Endothelial cell of umbilical vein (primary cell): ENCODE measurements at regions not wholly inside any gene's neighbourhood (a gene's known extent, or its start where the extent isn't known, plus 50 kb on each side); places are given as distances from the start of the nearest gene placed in this dataset.

Source experiments
- BruUV-seq: library from RNA; stranded (reverse); fragments of 400-500 nt; replicated peaks from 2 replicates; lab custom pipeline; 2021; lab: Mats Ljungman, UMichigan
- CTCF ChIA-PET: fragments of 300-600, 350-600 bp; sonication (Branson Sonifier 250); formaldehyde crosslinking; loops from one replicate; lab custom pipeline; 2021; ENCODE audit warnings: antibody characterized with exemption, inconsistent platforms; lab: Charles Lee
- POLR2A ChIA-PET: fragments of 300-600, 350-600 bp; sonication (Branson Sonifier 250); formaldehyde crosslinking; loops from one replicate; lab custom pipeline; 2021; ENCODE audit warnings: antibody characterized with exemption, inconsistent platforms; lab: Charles Lee
- DNase-seq: peaks from one replicate; pipeline ENCODE4 v3.0.0-alpha.2; 2011; ENCODE audit warnings: low read depth, low spot score
- FAIRE-seq: peaks from 2 replicates; lab custom pipeline; 2011; peaks lifted over from hg19 to GRCh38; lab: Jason Lieb, UNC
- H2AFZ ChIP-seq: 2 replicates; pipeline ENCODE4 v1.6.0; 2012; ENCODE audit warnings: low read depth, low read length, control low read depth, inconsistent platforms
- H3K27ac ChIP-seq: 2 replicates; pipeline ENCODE4 v1.5.1; 2011; ENCODE audit warnings: low read depth, mild to moderate bottlenecking, control low read depth, low read length, moderate library complexity; ENCODE audit not compliant: insufficient read depth
- H3K27me3 ChIP-seq, 2 experiments: 2 replicates each; pipeline versions ENCODE4 v1.6.0 to v1.6.1; 2011; ENCODE audit warnings: low read length in 2 of 2, mixed read lengths in 1 of 2; ENCODE audit not compliant: control insufficient read depth in 2 of 2, insufficient read depth in 2 of 2
- H3K36me3 ChIP-seq, 2 experiments: 2 replicates in 1 of 2; 3 replicates in 1 of 2; pipeline ENCODE4 v1.5.1; 2011; ENCODE audit warnings: low read length in 2 of 2, mild to moderate bottlenecking in 1 of 2, moderate library complexity in 1 of 2; ENCODE audit not compliant: control insufficient read depth in 2 of 2, insufficient read depth in 2 of 2; ENCODE audit errors: extremely low read depth in 1 of 2
- H3K4me1 ChIP-seq: 3 replicates; pipeline ENCODE4 v1.5.1; 2011; ENCODE audit warnings: mild to moderate bottlenecking, low read length; ENCODE audit not compliant: control insufficient read depth, insufficient read depth; ENCODE audit errors: extremely low read depth
- H3K4me2 ChIP-seq: 2 replicates; pipeline ENCODE4 v1.6.1; 2011; ENCODE audit warnings: low read length, control low read depth, mixed read lengths; ENCODE audit not compliant: insufficient read depth
- H3K4me3 ChIP-seq, 3 experiments: fragments of 200-600 bp in 1 of 3; sonication (generic), shearing (Covaris generic) in 1 of 3; replicated peaks in 1 of 3; 2 replicates each; pipeline ENCODE4 v1.5.1; 2011 to 2016; ENCODE audit warnings: control low read depth in 3 of 3, low read length in 3 of 3, mild to moderate bottlenecking in 2 of 3, inconsistent platforms in 1 of 3, low read depth in 1 of 3, moderate library complexity in 1 of 3; ENCODE audit not compliant: insufficient read depth in 1 of 3
- H3K79me2 ChIP-seq: 2 replicates; pipeline ENCODE4 v1.6.0; 2012; ENCODE audit warnings: low read length, inconsistent platforms; ENCODE audit not compliant: control insufficient read depth, insufficient read depth
- H3K9ac ChIP-seq: replicated peaks from 2 replicates; pipeline ENCODE3; 2011; ENCODE audit warnings: low read length, control low read depth; ENCODE audit not compliant: insufficient read depth; ENCODE audit errors: extremely low read depth
- H3K9me1 ChIP-seq: replicated peaks from 3 replicates; pipeline ENCODE4 v1.6.0; 2011; ENCODE audit warnings: mild to moderate bottlenecking, low read length; ENCODE audit not compliant: control insufficient read depth, insufficient read depth; ENCODE audit errors: extremely low read depth
- H3K9me3 ChIP-seq: replicated peaks from 2 replicates; pipeline ENCODE4 v1.5.1; 2012; ENCODE audit warnings: low read length, inconsistent platforms; ENCODE audit not compliant: control insufficient read depth, insufficient read depth
- H4K20me1 ChIP-seq: replicated peaks from 2 replicates; pipeline ENCODE3; 2011; ENCODE audit warnings: mild to moderate bottlenecking, low read length; ENCODE audit not compliant: control insufficient read depth, insufficient read depth; ENCODE audit errors: extremely low read depth
- EZH2 ChIP-seq: IDR thresholded peaks from 2 replicates; pipeline ENCODE4 v1.6.1; 2012; ENCODE audit warnings: borderline replicate concordance, low read depth, mild to moderate bottlenecking, moderate library complexity, low read length, inconsistent platforms; ENCODE audit not compliant: severe bottlenecking
- FOS ChIP-seq: IDR thresholded peaks from 2 replicates; pipeline ENCODE4 v1.6.1; 2011; ENCODE audit warnings: mild to moderate bottlenecking, low read length, moderate library complexity, borderline replicate concordance; ENCODE audit not compliant: insufficient read depth
- JUN ChIP-seq: IDR thresholded peaks from 2 replicates; pipeline ENCODE4 v1.6.1; 2011; ENCODE audit warnings: borderline replicate concordance, low read depth; ENCODE audit not compliant: insufficient read length, insufficient read depth
- MAX ChIP-seq: IDR thresholded peaks from 2 replicates; pipeline ENCODE4 v1.6.1; 2011; ENCODE audit not compliant: insufficient read depth, insufficient read length
- MYC ChIP-seq: IDR thresholded peaks from one replicate; pipeline ENCODE4 v1.6.1; 2011; ENCODE audit warnings: mild to moderate bottlenecking, low read depth, low read length
- POLR2A ChIP-seq: IDR thresholded peaks from 2 replicates; pipeline ENCODE4 v1.6.1; 2012; ENCODE audit warnings: low read depth, mild to moderate bottlenecking, control low read depth, low read length
- POLR2AphosphoS5 ChIP-seq: IDR thresholded peaks from 2 replicates; pipeline ENCODE4 v1.6.1; 2012; ENCODE audit warnings: low read depth, mild to moderate bottlenecking, control low read depth, low read length, moderate library complexity; ENCODE audit not compliant: insufficient read depth
- dilution Hi-C: fragments of 300-500 bp; cut with MboI; formaldehyde crosslinking; loops from one replicate; pipeline ENCODE4 v1.15.0; 2019; ENCODE audit warnings: low sequenced_read_pairs; ENCODE audit not compliant: extremely low pct_ligation_motif_present
- intact Hi-C: fragments of 100-400 bp; cut with micrococcal nuclease; formaldehyde crosslinking; loops from one replicate; pipeline ENCODE4 v1.10.0; 2022

GRCh38 chr3:103389356-103389755 is 954.5 kb downstream of the ZPLD1 start:
- H3K9ac ChIP-seq = no peak overlapping the region
- POLR2A ChIA-PET = no interaction called here
- dilution Hi-C loops = no loop called here
- H3K9me1 ChIP-seq = no peaks in the 10 kb centered on the region
- H4K20me1 ChIP-seq = no peaks in the 10 kb centered on the region
- H3K27me3 ChIP-seq = no peaks in the 10 kb centered on the region
- no peaks in the 10 kb centered on the region for H3K4me1 ChIP-seq
- BruUV-seq = no TSS peak
- H3K9me3 ChIP-seq = no peaks in the 10 kb centered on the region
- no peak overlapping the region for H3K27ac ChIP-seq
- no peak overlapping the region for H3K4me3 ChIP-seq
- H3K36me3 ChIP-seq = no peaks in the 10 kb centered on the region
- H3K4me2 ChIP-seq = no peak overlapping the region
- H3K79me2 ChIP-seq = no peaks in the 10 kb centered on the region
- intact Hi-C loops = no loop called here
- H2AFZ ChIP-seq = no peak overlapping the region
- no peak for FAIRE-seq
- CTCF ChIA-PET = no interaction called here
- TF ChIP-seq FOS = no peak
- no peak for TF ChIP-seq MYC
- no peak for TF ChIP-seq JUN
- no peak for TF ChIP-seq POLR2A
- no peak for TF ChIP-seq EZH2
- TF ChIP-seq POLR2AphosphoS5 = no peak
- no peak for DNase-seq

GRCh38 chr3:103393395-103394186 is 958.8 kb downstream of the ZPLD1 start:
- H3K4me3 ChIP-seq = no peak overlapping the region
- no TSS peak for BruUV-seq
- H3K4me2 ChIP-seq = no peak overlapping the region
- H3K79me2 ChIP-seq = no peaks in the 10 kb centered on the region
- no peaks in the 10 kb centered on the region for H4K20me1 ChIP-seq
- no peak overlapping the region for H2AFZ ChIP-seq
- no peaks in the 10 kb centered on the region for H3K4me1 ChIP-seq
- no peak overlapping the region for H3K27ac ChIP-seq
- no peak overlapping the region for H3K9ac ChIP-seq
- intact Hi-C loops = no loop called here
- H3K27me3 ChIP-seq = no peaks in the 10 kb centered on the region
- dilution Hi-C loops = no loop called here
- POLR2A ChIA-PET = no interaction called here
- H3K9me3 ChIP-seq = no peaks in the 10 kb centered on the region
- CTCF ChIA-PET = no interaction called here
- TF ChIP-seq MYC (no peak), FOS (no peak), MAX (no peak)
- H3K36me3 ChIP-seq = no peaks in the 10 kb centered on the region
- DNase-seq (no peak), FAIRE-seq (no peak)
- H3K9me1 ChIP-seq = no peaks in the 10 kb centered on the region
